ENCODE measurements at regions not wholly inside any gene's neighbourhood (a gene's known extent, or its start where the extent isn't known, plus 50 kb on each side); places are given as distances from the start of the nearest gene placed in this dataset.

GRCh38 chr4:82268826-82269193 is 105.0 kb downstream of the HNRNPD start:
- Mint-ChIP-seq H3K36me3 (ENCODE audit: low read depth) (no peaks in the 10 kb centered on the region), H3K9me3 (no peaks in the 10 kb centered on the region), H3K27me3 (ENCODE audit: insufficient read depth) (peaks cover 7% of the 10 kb centered on the region), H3K4me1 (ENCODE audit: low read depth) (peaks cover 13% of the 10 kb centered on the region), H3K4me3 (no peak overlapping the region), H3K27ac (no peak overlapping the region)
- no peak for DNase-seq (ENCODE audit: low spot score)
- intact Hi-C loops (cut with micrococcal nuclease) = loop anchor here (1.0 kb wide), 4 partner anchors 67 to 863 kb away; no protein-coding TSS in a partner anchor

GRCh38 chr4:82268050-82268825 is 105.6 kb downstream of the HNRNPD start:
- Mint-ChIP-seq H3K36me3 (ENCODE audit: low read depth) (no peaks in the 10 kb centered on the region), H3K27ac (peak overlapping the region; percentile 6), H3K4me1 (ENCODE audit: low read depth) (peaks cover 10% of the 10 kb centered on the region)

GRCh38 chr4:82267506-82267905 is 106.3 kb downstream of the HNRNPD start:
- H3K4me1 Mint-ChIP-seq (ENCODE audit: low read depth) = peaks cover 10% of the 10 kb centered on the region
- intact Hi-C loops (cut with micrococcal nuclease) = no loop called here
- no peak overlapping the region for H3K4me3 Mint-ChIP-seq
- no peaks in the 10 kb centered on the region for H3K36me3 Mint-ChIP-seq (ENCODE audit: low read depth)
- no peak for DNase-seq (ENCODE audit: low spot score)
- H3K27me3 Mint-ChIP-seq (ENCODE audit: insufficient read depth) = peaks cover 9% of the 10 kb centered on the region
- H3K9me3 Mint-ChIP-seq = no peaks in the 10 kb centered on the region
- H3K27ac Mint-ChIP-seq = no peak overlapping the region

More at GRCh38 chr4:82268050-82268825, 105.6 kb downstream of the HNRNPD start:
- Mint-ChIP-seq H3K27me3 (ENCODE audit: insufficient read depth) (peaks cover 7% of the 10 kb centered on the region), H3K9me3 (no peaks in the 10 kb centered on the region), H3K4me3 (no peak overlapping the region)
- DNase-seq (ENCODE audit: low spot score) = peak; percentile 20
- intact Hi-C loops (cut with micrococcal nuclease) = loop anchor here (1.0 kb wide), 4 partner anchors 66 to 862 kb away; no protein-coding TSS in a partner anchor

- Mint-ChIP-seq H3K27me3 (ENCODE audit: insufficient read depth) (peaks cover 9% of the 10 kb centered on the region), H3K4me3 (no peak overlapping the region), H3K36me3 (ENCODE audit: low read depth) (no peaks in the 10 kb centered on the region), H3K27ac (no peak overlapping the region), H3K9me3 (no peaks in the 10 kb centered on the region), H3K4me1 (ENCODE audit: low read depth) (peaks cover 10% of the 10 kb centered on the region)
- no peak for DNase-seq (ENCODE audit: low spot score)
- intact Hi-C loops (cut with micrococcal nuclease) = no loop called here
These were observed 107.4 kb downstream of the HNRNPD start for GRCh38 chr4:82266345-82266744.

- Mint-ChIP-seq H3K4me1 (ENCODE audit: low read depth) (no peaks in the 10 kb centered on the region), H3K27me3 (ENCODE audit: insufficient read depth) (peaks cover 10% of the 10 kb centered on the region), H3K9me3 (no peaks in the 10 kb centered on the region), H3K27ac (no peak overlapping the region), H3K4me3 (no peak overlapping the region), H3K36me3 (ENCODE audit: low read depth) (no peaks in the 10 kb centered on the region)
- no peak for DNase-seq (ENCODE audit: low spot score)
- intact Hi-C loops (cut with micrococcal nuclease) = no loop called here
These were observed 112.7 kb downstream of the HNRNPD start for GRCh38 chr4:82261084-82261483.

GRCh38 chr4:82260632-82261031 is 113.2 kb downstream of the HNRNPD start:
- Mint-ChIP-seq H3K9me3 (no peaks in the 10 kb centered on the region), H3K36me3 (ENCODE audit: low read depth) (no peaks in the 10 kb centered on the region), H3K27ac (no peak overlapping the region), H3K27me3 (ENCODE audit: insufficient read depth) (peaks cover 10% of the 10 kb centered on the region), H3K4me1 (ENCODE audit: low read depth) (no peaks in the 10 kb centered on the region), H3K4me3 (no peak overlapping the region)
- DNase-seq (ENCODE audit: low spot score) = no peak
- intact Hi-C loops (cut with micrococcal nuclease) = no loop called here

GRCh38 chr4:82256718-82257117 is 117.1 kb downstream of the HNRNPD start:
- DNase-seq (ENCODE audit: low spot score) = no peak
- no peak overlapping the region for H3K27ac Mint-ChIP-seq
- no peaks in the 10 kb centered on the region for H3K36me3 Mint-ChIP-seq (ENCODE audit: low read depth)
- intact Hi-C loops (cut with micrococcal nuclease) = no loop called here
- H3K4me3 Mint-ChIP-seq = no peak overlapping the region
- no peaks in the 10 kb centered on the region for H3K4me1 Mint-ChIP-seq (ENCODE audit: low read depth)
- H3K9me3 Mint-ChIP-seq = no peaks in the 10 kb centered on the region
- peaks cover 8% of the 10 kb centered on the region for H3K27me3 Mint-ChIP-seq (ENCODE audit: insufficient read depth)

GRCh38 chr4:82255657-82256056 is 118.1 kb downstream of the HNRNPD start:
- Mint-ChIP-seq H3K9me3 (peaks cover 3% of the 10 kb centered on the region), H3K4me3 (no peak overlapping the region), H3K4me1 (ENCODE audit: low read depth) (no peaks in the 10 kb centered on the region), H3K36me3 (ENCODE audit: low read depth) (no peaks in the 10 kb centered on the region), H3K27ac (no peak overlapping the region), H3K27me3 (ENCODE audit: insufficient read depth) (peaks cover 6% of the 10 kb centered on the region)
- intact Hi-C loops (cut with micrococcal nuclease) = no loop called here
- DNase-seq (ENCODE audit: low spot score) = no peak

- Mint-ChIP-seq H3K36me3 (ENCODE audit: low read depth) (no peaks in the 10 kb centered on the region), H3K4me3 (no peak overlapping the region), H3K27me3 (ENCODE audit: insufficient read depth) (no peaks in the 10 kb centered on the region), H3K9me3 (peaks cover 3% of the 10 kb centered on the region), H3K27ac (no peak overlapping the region), H3K4me1 (ENCODE audit: low read depth) (no peaks in the 10 kb centered on the region)
- no peak for DNase-seq (ENCODE audit: low spot score)
- intact Hi-C loops (cut with micrococcal nuclease) = no loop called here
These were observed 124.7 kb downstream of the HNRNPD start for GRCh38 chr4:82248903-82249632.

GRCh38 chr4:82247629-82248028 is 126.2 kb downstream of the HNRNPD start:
- no peak for DNase-seq (ENCODE audit: low spot score)
- Mint-ChIP-seq H3K9me3 (peaks cover 3% of the 10 kb centered on the region), H3K36me3 (ENCODE audit: low read depth) (no peaks in the 10 kb centered on the region), H3K4me3 (no peak overlapping the region), H3K27me3 (ENCODE audit: insufficient read depth) (no peaks in the 10 kb centered on the region), H3K27ac (no peak overlapping the region), H3K4me1 (ENCODE audit: low read depth) (no peaks in the 10 kb centered on the region)
- intact Hi-C loops (cut with micrococcal nuclease) = no loop called here

GRCh38 chr4:82247171-82247570 is 126.6 kb downstream of the HNRNPD start:
- intact Hi-C loops (cut with micrococcal nuclease) = no loop called here
- Mint-ChIP-seq H3K27ac (no peak overlapping the region), H3K4me3 (no peak overlapping the region), H3K9me3 (peaks cover 3% of the 10 kb centered on the region), H3K4me1 (ENCODE audit: low read depth) (no peaks in the 10 kb centered on the region), H3K36me3 (ENCODE audit: low read depth) (no peaks in the 10 kb centered on the region), H3K27me3 (ENCODE audit: insufficient read depth) (no peaks in the 10 kb centered on the region)
- DNase-seq (ENCODE audit: low spot score) = no peak

GRCh38 chr4:82241534-82241933 is 132.3 kb downstream of the HNRNPD start:
- Mint-ChIP-seq H3K27me3 (ENCODE audit: insufficient read depth) (peaks cover 1% of the 10 kb centered on the region), H3K9me3 (no peaks in the 10 kb centered on the region), H3K36me3 (ENCODE audit: low read depth) (no peaks in the 10 kb centered on the region), H3K4me1 (ENCODE audit: low read depth) (no peaks in the 10 kb centered on the region), H3K4me3 (no peak overlapping the region), H3K27ac (no peak overlapping the region)
- DNase-seq (ENCODE audit: low spot score) = no peak
- intact Hi-C loops (cut with micrococcal nuclease) = no loop called here

- intact Hi-C loops (cut with micrococcal nuclease) = no loop called here
- Mint-ChIP-seq H3K27me3 (ENCODE audit: insufficient read depth) (peaks cover 1% of the 10 kb centered on the region), H3K9me3 (no peaks in the 10 kb centered on the region), H3K4me1 (ENCODE audit: low read depth) (no peaks in the 10 kb centered on the region), H3K36me3 (ENCODE audit: low read depth) (no peaks in the 10 kb centered on the region), H3K4me3 (no peak overlapping the region), H3K27ac (no peak overlapping the region)
- DNase-seq (ENCODE audit: low spot score) = no peak
These were observed 133.4 kb downstream of the HNRNPD start for GRCh38 chr4:82240410-82240809.

Data from activated T-helper 1 cell treated with anti-CD3 and anti-CD28 coated beads, Interleukin-12 subunit alpha, Interleukin-12 subunit beta, Interleukin-2, Interleukin-4 antibody, amounts not matched to agents 30 ng/mL and 10 ng/mL and 1 ng/mL, durations not matched to agents 14 hours and 24 hours and 36 hours (primary cell).